GM03348 (cell line): ENCODE measurements at regions not wholly inside any gene's neighbourhood (a gene's known extent, or its start where the extent isn't known, plus 50 kb on each side); places are given as distances from the start of the nearest gene placed in this dataset.
"Not testable (repeated sequence)": the region's sequence is repeated elsewhere in the genome, so short reads cannot be mapped to it uniquely, and the experiment has no call there.

Experiments
- DNase-seq: peaks from one replicate; pipeline ENCODE4 v3.0.0; 2012; ENCODE audit warnings: low spot score

- no peak for DNase-seq
Measured at GRCh38 chr6:85079761-85080160, 315.4 kb upstream of the TBX18 start.

- DNase-seq: peak; percentile 70
Measured at GRCh38 chr6:85078058-85078457, 313.7 kb upstream of the TBX18 start.

DNA sequence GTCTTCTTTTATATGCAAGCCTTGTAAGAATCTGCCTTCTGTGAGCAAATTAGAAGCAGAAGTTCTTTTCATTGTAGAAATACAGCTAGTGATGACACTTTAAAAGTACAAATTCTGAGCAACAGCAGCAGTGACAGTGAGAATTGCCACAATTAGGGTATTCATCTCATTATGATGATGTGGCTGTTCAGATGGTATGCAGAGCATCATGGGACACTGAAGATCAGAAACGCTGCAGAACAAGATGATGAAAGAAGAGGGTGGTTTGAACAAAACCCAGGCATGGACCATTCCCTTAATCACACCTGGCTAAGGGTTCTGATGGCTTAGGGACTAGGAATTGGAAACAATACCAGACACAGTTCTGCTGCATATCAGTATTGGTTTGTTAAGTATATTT, 312.7 kb upstream of the TBX18 start:
- no peak for DNase-seq

- not testable (repeated sequence) for DNase-seq
Measured at GRCh38 chr6:85071845-85072244, 307.4 kb upstream of the TBX18 start.

GRCh38 chr6:85069577-85069976, 305.2 kb upstream of the TBX18 start:
- DNase-seq: no peak

GRCh38 chr6:85068221-85068620, 303.8 kb upstream of the TBX18 start:
- DNase-seq: peak; percentile 10

DNA sequence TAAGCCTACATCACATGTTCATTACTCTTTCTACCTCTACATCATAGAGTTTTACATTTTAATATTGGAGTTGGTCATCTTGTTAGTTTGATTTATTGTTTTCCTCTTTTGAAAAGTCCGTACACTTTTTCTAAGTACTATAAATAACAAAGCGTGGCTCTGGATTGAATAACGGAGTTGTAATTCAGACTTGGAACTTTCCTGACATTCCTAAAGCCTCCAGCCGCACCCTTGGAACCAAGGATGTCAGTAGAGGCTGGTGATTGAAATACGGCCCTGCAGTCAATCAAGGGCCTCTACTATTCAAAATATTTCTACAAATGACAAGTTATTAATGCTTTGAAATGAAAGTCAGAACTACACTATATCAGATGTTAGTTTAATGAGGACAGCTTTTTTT, 301.9 kb upstream of the TBX18 start:
- no peak for DNase-seq

- peak; percentile 42 for DNase-seq
Measured at GRCh38 chr6:85065831-85066230, 301.4 kb upstream of the TBX18 start.

- DNase-seq: no peak
Measured at GRCh38 chr6:85063611-85064010, 299.2 kb upstream of the TBX18 start.

DNA sequence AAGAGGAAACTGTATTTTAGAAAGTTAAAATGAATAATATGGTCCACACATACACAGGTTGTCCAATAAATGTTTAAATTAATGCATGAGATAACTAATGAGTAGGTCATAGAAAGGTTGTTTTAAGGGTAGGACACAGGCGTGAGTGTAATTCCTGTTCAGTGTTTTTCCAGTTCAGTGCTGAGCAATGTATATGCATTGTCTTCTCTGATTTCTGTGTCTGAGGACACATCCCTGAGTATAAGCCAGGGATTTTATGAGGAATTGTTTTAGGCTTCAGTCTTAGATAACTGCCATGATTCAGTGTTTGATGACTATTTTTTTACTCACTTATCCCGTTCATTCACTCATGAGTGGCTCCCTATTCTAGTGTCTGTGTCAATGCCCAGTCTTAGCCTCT, 298.5 kb upstream of the TBX18 start:
- no peak for DNase-seq

GRCh38 chr6:85058806-85059205, 294.4 kb upstream of the TBX18 start:
- DNase-seq: peak; percentile 12

GRCh38 chr6:85050149-85050548, 285.8 kb upstream of the TBX18 start:
- no peak for DNase-seq

- DNase-seq: no peak
Measured at GRCh38 chr6:85049282-85049681, 284.9 kb upstream of the TBX18 start.

GRCh38 chr6:85047818-85048217, 283.4 kb upstream of the TBX18 start:
- no peak for DNase-seq

DNA sequence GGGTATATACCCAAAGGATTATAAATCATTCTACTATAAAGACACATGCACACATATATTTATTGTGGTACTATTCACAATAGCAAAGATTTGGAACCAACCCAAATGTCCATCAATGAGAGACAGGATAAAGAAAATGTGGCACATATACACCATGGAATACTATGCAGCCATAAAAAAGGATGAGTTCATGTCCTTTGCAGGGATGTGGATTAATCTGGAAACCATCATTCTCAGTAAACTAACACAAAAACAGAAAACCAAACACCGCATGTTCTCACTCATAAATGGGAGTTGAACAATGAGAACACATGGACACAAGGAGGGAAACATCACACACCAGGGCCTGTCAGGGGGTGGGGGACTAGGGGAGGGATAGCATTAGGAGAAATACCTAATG, 281.4 kb upstream of the TBX18 start:
- DNase-seq: not testable (repeated sequence)

DNA sequence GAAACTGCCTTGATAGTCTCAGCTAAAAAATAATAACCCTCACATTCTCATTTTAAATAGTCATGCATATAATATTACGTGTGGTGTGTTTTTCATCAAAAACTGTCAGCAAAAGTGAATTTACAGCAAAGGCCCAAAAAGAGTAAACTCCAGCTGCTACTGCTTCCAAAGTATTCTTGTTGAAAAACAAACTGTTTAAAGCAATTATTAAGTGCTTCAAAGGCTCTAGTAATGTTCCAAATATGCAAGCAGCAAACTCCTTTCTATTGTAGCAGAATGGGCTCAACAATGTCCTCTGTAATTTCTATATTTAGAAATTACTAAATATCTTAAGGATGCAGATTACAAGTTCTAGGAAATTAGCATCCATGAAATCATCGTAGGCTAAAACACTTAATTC, 280.0 kb upstream of the TBX18 start:
- DNase-seq: peak; percentile 23

DNA sequence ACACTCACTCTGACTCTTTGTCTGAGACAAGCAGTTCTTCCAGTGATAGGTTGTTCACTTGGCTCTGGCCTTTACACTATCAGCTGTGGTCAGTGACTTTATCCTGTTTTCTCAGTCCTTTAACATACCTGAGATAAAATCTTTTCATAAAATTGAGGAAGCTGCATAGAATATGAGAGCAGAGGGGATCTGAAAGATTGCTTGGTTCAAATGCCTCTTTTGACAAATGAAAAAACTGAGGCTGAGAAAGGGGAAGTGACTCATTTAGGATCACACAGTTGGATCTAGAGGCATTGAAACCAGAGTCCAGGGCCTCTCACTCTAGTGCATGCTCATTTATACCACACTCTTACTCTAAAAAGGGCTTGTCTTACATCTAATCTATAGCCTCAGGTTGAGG, 277.0 kb upstream of the TBX18 start:
- no peak for DNase-seq

DNA sequence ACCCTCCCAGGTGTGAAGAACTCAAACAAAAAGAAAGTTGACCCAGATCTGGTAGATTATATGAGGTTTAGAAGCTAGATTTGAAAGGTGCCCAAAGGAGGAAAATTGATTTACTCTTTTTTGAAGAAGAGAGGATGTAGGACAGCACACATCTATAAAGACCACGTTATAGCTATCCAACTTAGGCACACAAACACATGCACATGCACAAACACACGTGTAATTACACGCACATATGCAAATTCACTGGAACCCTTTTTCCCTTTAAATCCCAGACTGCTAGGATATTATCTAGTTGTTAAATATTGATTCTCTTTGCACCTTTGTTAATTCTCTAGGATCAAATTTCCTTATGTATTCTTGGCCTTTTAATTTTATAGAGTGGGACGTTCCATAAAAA, 272.8 kb upstream of the TBX18 start:
- no peak for DNase-seq

GRCh38 chr6:85035766-85036165, 271.4 kb upstream of the TBX18 start:
- DNase-seq: no peak

DNA sequence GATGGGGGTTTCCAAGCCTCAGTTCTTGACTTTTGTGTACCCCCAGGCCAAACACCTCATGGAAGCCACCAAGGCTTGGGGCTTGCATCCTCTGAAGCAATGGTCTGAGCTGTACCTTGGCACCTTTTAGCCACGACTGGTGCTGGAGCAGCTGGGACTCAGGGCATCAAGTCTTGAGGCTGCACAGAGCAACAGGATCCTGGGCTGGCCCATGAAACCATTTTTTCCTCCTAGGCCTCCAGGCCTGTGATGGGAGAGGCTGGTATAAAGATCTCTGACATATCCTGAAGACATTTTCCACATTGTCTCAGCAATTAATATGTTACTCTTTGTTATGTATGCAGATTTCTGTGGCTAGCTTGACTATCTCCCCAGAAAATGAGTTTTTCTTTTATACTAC, 269.1 kb upstream of the TBX18 start:
- no peak for DNase-seq

GRCh38 chr6:85026021-85026420, 261.6 kb upstream of the TBX18 start:
- no peak for DNase-seq

- no peak for DNase-seq
Measured at GRCh38 chr6:85023721-85024120, 259.3 kb upstream of the TBX18 start.

DNA sequence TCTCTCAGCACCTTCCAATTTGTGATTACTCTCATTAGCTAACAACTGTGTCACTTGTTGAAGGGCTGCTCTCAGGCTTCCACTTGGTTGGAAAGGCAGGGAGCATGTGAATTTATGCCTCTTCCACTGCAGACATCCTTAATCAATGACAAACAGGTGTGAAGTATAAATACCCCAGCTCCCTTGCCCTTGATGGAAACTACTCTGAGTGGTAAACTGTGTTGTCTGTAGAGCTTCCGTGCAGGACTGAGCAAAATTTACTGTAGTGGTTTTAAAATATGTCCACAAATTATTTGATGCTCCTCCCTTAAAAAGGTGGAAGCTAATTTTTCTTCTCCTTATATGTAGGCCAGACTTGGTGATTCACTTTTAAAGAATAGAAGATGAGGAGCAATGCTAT, 253.0 kb upstream of the TBX18 start:
- DNase-seq: no peak

DNA sequence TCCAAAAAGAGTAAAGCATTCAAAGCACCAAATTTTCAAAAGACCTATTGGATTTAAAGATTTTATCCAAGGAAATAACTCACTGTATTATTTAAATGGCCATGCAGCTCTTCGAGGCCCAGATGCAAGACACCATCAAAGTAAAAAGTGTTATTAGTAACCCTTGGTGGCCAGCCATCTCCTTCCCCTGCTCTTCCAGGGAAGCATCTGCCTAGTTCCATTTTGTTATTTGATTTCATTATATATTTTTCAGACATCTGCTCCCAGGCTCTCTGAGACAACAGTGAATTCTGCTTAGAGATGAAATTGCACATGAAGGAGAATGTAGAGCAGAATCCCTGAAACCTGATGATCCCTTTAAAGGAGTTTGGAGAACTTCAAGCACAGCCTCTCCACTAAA, 252.3 kb upstream of the TBX18 start:
- DNase-seq: no peak

GRCh38 chr6:85015396-85015990, 251.1 kb upstream of the TBX18 start:
- DNase-seq: peak; percentile 13
